ENCODE measurements at regions not wholly inside any gene's neighbourhood (a gene's known extent, or its start where the extent isn't known, plus 50 kb on each side); places are given as distances from the start of the nearest gene placed in this dataset.

GRCh38 chr22:33221568-33221967 lies 163.4 kb upstream of the SYN3 start:
- Mint-ChIP-seq H3K36me3 (ENCODE audit: insufficient read depth, unreplicated experiment) (no peaks in the 10 kb centered on the region), H3K27ac (ENCODE audit: unreplicated experiment) (no peak overlapping the region), H3K27me3 (ENCODE audit: unreplicated experiment) (peaks cover 53% of the 10 kb centered on the region), H3K4me3 (ENCODE audit: low read depth, unreplicated experiment) (no peak overlapping the region), H3K4me1 (ENCODE audit: low read depth, unreplicated experiment) (no peaks in the 10 kb centered on the region), H3K9me3 (ENCODE audit: low read depth, unreplicated experiment) (no peaks in the 10 kb centered on the region)
- DNase-seq, result no peak
- no peak for TF ChIP-seq CTCF (IDR thresholded peaks at IDR 0.05; ENCODE audit: unreplicated experiment)
- BruUV-seq (replicated peaks), result no TSS peak
- intact Hi-C loops (cut with micrococcal nuclease; ENCODE audit: unreplicated experiment), result no loop called here
- CTCF ChIA-PET, result no interaction called here

GRCh38 chr22:33220476-33221080 lies 162.4 kb upstream of the SYN3 start:
- Mint-ChIP-seq H3K9me3 (ENCODE audit: low read depth, unreplicated experiment) (no peaks in the 10 kb centered on the region), H3K27me3 (ENCODE audit: unreplicated experiment) (peaks cover 58% of the 10 kb centered on the region), H3K4me1 (ENCODE audit: low read depth, unreplicated experiment) (no peaks in the 10 kb centered on the region), H3K27ac (ENCODE audit: unreplicated experiment) (no peak overlapping the region), H3K36me3 (ENCODE audit: insufficient read depth, unreplicated experiment) (no peaks in the 10 kb centered on the region), H3K4me3 (ENCODE audit: low read depth, unreplicated experiment) (no peak overlapping the region)
- CTCF ChIA-PET, result interaction anchor here (1.1 kb wide), 1 partner anchor 9 kb away, joined by 3 read pairs; no protein-coding TSS in a partner anchor
- BruUV-seq (replicated peaks), result no TSS peak
- intact Hi-C loops (cut with micrococcal nuclease; ENCODE audit: unreplicated experiment), result no loop called here
- no peak for DNase-seq
- TF ChIP-seq CTCF (IDR thresholded peaks at IDR 0.05; ENCODE audit: unreplicated experiment), result no peak

- BruUV-seq (replicated peaks), result no TSS peak
- Mint-ChIP-seq H3K36me3 (ENCODE audit: insufficient read depth, unreplicated experiment) (no peaks in the 10 kb centered on the region), H3K9me3 (ENCODE audit: low read depth, unreplicated experiment) (no peaks in the 10 kb centered on the region), H3K4me1 (ENCODE audit: low read depth, unreplicated experiment) (no peaks in the 10 kb centered on the region), H3K27ac (ENCODE audit: unreplicated experiment) (no peak overlapping the region), H3K4me3 (ENCODE audit: low read depth, unreplicated experiment) (no peak overlapping the region), H3K27me3 (ENCODE audit: unreplicated experiment) (peaks cover 61% of the 10 kb centered on the region)
- CTCF ChIA-PET, result interaction anchor here (1.1 kb wide), 1 partner anchor 8 kb away, joined by 3 read pairs; no protein-coding TSS in a partner anchor
- TF ChIP-seq CTCF (IDR thresholded peaks at IDR 0.05; ENCODE audit: unreplicated experiment), result no peak
- no peak for DNase-seq
- intact Hi-C loops (cut with micrococcal nuclease; ENCODE audit: unreplicated experiment), result no loop called here
Observed at GRCh38 chr22:33219648-33220384, 161.6 kb upstream of the SYN3 start.

- H3K9me3 Mint-ChIP-seq (ENCODE audit: low read depth, unreplicated experiment), result no peaks in the 10 kb centered on the region
- intact Hi-C loops (cut with micrococcal nuclease; ENCODE audit: unreplicated experiment), result no loop called here
- no peak for DNase-seq
- no peak overlapping the region for H3K4me3 Mint-ChIP-seq (ENCODE audit: low read depth, unreplicated experiment)
- TF ChIP-seq CTCF (IDR thresholded peaks at IDR 0.05; ENCODE audit: unreplicated experiment), result no peak
- BruUV-seq (replicated peaks), result no TSS peak
- H3K4me1 Mint-ChIP-seq (ENCODE audit: low read depth, unreplicated experiment), result no peaks in the 10 kb centered on the region
- CTCF ChIA-PET, result interaction anchor here (0.7 kb wide), 1 partner anchor 165 kb away, joined by 4 read pairs; no protein-coding TSS in a partner anchor
- no peak overlapping the region for H3K27ac Mint-ChIP-seq (ENCODE audit: unreplicated experiment)
- no peaks in the 10 kb centered on the region for H3K36me3 Mint-ChIP-seq (ENCODE audit: insufficient read depth, unreplicated experiment)
- H3K27me3 Mint-ChIP-seq (ENCODE audit: unreplicated experiment), result peaks cover 76% of the 10 kb centered on the region
Observed at GRCh38 chr22:33213383-33214075, 155.3 kb upstream of the SYN3 start.
